ENCODE measurements at regions not wholly inside any gene's neighbourhood (a gene's known extent, or its start where the extent isn't known, plus 50 kb on each side); places are given as distances from the start of the nearest gene placed in this dataset.
A peak's percentile ranks its signal among the peaks of the same experiment; 100 is the strongest.

- DNase-seq (ENCODE audit: low spot score) (no peak), ATAC-seq (no peak)
- Histone ChIP-seq H3K36me3 (ENCODE audit: insufficient read depth) (peaks cover 3% of the 10 kb centered on the region; the same call in 1 of the 2 replicates), H2AFZ (no peak overlapping the region), H3K27ac (ENCODE audit: low read depth) (no peak overlapping the region), H3K27me3 (ENCODE audit: insufficient read depth) (no peaks in the 10 kb centered on the region), H4K20me1 (replicated peaks; ENCODE audit: insufficient read depth) (no peaks in the 10 kb centered on the region), H3K4me2 (no peak overlapping the region), H3K9me2 (ENCODE audit: insufficient read depth) (no peaks in the 10 kb centered on the region), H3K4me3 (no peak overlapping the region), H3F3A (replicated peaks; ENCODE audit: low read depth) (no peaks in the 10 kb centered on the region), H3K79me2 (replicated peaks; ENCODE audit: insufficient read depth) (no peaks in the 10 kb centered on the region), H3K4me1 (ENCODE audit: insufficient read depth) (no peaks in the 10 kb centered on the region)
- Mint-ChIP-seq H3K27me3 (ENCODE audit: insufficient read depth, low read depth, poor library complexity) (peaks cover 3% of the 10 kb centered on the region), H3K4me1 (no peaks in the 10 kb centered on the region), H3K27ac (peak overlapping the region; percentile 23; the same call in 1 of the 2 replicates), H3K36me3 (ENCODE audit: low read depth) (peaks cover 7% of the 10 kb centered on the region; the same call in 2 of the 3 replicates), H3K9me3 (peaks cover 92% of the 10 kb centered on the region), H3K4me3 (no peak overlapping the region)
- TF ChIP-seq CREB1 (CRISPR knock-in tag; IDR thresholded peaks at IDR 0.05; ENCODE audit: low read depth): no peak
- TF ChIP-seq POLR2AphosphoS5 (IDR thresholded peaks at IDR 0.05; ENCODE audit: low read depth): no peak
- TF ChIP-seq NANOG (IDR thresholded peaks at IDR 0.05; ENCODE audit: borderline replicate concordance): no peak
- no peak for TF ChIP-seq STAT1 (IDR thresholded peaks at IDR 0.05; ENCODE audit: unreplicated experiment)
- TF ChIP-seq, protein P1, sequence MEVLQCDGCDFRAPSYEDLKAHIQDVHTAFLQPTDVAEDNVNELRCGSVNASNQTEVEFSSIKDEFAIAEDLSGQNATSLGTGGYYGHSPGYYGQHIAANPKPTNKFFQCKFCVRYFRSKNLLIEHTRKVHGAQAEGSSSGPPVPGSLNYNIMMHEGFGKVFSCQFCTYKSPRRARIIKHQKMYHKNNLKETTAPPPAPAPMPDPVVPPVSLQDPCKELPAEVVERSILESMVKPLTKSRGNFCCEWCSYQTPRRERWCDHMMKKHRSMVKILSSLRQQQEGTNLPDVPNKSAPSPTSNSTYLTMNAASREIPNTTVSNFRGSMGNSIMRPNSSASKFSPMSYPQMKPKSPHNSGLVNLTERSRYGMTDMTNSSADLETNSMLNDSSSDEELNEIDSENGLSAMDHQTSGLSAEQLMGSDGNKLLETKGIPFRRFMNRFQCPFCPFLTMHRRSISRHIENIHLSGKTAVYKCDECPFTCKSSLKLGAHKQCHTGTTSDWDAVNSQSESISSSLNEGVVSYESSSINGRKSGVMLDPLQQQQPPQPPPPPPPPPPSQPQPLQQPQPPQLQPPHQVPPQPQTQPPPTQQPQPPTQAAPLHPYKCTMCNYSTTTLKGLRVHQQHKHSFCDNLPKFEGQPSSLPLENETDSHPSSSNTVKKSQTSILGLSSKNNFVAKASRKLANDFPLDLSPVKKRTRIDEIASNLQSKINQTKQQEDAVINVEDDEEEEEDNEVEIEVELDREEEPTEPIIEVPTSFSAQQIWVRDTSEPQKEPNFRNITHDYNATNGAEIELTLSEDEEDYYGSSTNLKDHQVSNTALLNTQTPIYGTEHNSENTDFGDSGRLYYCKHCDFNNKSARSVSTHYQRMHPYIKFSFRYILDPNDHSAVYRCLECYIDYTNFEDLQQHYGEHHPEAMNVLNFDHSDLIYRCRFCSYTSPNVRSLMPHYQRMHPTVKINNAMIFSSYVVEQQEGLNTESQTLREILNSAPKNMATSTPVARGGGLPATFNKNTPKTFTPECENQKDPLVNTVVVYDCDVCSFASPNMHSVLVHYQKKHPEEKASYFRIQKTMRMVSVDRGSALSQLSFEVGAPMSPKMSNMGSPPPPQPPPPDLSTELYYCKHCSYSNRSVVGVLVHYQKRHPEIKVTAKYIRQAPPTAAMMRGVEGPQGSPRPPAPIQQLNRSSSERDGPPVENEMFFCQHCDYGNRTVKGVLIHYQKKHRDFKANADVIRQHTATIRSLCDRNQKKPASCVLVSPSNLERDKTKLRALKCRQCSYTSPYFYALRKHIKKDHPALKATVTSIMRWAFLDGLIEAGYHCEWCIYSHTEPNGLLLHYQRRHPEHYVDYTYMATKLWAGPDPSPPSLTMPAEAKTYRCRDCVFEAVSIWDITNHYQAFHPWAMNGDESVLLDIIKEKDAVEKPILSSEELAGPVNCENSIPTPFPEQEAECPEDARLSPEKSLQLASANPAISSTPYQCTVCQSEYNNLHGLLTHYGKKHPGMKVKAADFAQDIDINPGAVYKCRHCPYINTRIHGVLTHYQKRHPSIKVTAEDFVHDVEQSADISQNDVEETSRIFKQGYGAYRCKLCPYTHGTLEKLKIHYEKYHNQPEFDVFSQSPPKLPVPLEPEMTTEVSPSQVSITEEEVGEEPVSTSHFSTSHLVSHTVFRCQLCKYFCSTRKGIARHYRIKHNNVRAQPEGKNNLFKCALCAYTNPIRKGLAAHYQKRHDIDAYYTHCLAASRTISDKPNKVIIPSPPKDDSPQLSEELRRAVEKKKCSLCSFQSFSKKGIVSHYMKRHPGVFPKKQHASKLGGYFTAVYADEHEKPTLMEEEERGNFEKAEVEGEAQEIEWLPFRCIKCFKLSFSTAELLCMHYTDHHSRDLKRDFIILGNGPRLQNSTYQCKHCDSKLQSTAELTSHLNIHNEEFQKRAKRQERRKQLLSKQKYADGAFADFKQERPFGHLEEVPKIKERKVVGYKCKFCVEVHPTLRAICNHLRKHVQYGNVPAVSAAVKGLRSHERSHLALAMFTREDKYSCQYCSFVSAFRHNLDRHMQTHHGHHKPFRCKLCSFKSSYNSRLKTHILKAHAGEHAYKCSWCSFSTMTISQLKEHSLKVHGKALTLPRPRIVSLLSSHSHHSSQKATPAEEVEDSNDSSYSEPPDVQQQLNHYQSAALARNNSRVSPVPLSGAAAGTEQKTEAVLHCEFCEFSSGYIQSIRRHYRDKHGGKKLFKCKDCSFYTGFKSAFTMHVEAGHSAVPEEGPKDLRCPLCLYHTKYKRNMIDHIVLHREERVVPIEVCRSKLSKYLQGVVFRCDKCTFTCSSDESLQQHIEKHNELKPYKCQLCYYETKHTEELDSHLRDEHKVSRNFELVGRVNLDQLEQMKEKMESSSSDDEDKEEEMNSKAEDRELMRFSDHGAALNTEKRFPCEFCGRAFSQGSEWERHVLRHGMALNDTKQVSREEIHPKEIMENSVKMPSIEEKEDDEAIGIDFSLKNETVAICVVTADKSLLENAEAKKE (CRISPR knock-in tag; IDR thresholded peaks at IDR 0.05): no peak
- TF ChIP-seq ZNF114 (CRISPR knock-in tag; IDR thresholded peaks at IDR 0.05): no peak
- no peak for TF ChIP-seq JUNB (IDR thresholded peaks at IDR 0.05; ENCODE audit: unreplicated experiment)
- TF ChIP-seq ZNF331 (CRISPR knock-in tag; IDR thresholded peaks at IDR 0.05; ENCODE audit: low read depth): no peak
- TF ChIP-seq, protein P2, sequence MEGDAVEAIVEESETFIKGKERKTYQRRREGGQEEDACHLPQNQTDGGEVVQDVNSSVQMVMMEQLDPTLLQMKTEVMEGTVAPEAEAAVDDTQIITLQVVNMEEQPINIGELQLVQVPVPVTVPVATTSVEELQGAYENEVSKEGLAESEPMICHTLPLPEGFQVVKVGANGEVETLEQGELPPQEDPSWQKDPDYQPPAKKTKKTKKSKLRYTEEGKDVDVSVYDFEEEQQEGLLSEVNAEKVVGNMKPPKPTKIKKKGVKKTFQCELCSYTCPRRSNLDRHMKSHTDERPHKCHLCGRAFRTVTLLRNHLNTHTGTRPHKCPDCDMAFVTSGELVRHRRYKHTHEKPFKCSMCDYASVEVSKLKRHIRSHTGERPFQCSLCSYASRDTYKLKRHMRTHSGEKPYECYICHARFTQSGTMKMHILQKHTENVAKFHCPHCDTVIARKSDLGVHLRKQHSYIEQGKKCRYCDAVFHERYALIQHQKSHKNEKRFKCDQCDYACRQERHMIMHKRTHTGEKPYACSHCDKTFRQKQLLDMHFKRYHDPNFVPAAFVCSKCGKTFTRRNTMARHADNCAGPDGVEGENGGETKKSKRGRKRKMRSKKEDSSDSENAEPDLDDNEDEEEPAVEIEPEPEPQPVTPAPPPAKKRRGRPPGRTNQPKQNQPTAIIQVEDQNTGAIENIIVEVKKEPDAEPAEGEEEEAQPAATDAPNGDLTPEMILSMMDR (conservative IDR thresholded peaks at IDR 0.05; ENCODE audit: low read depth in 2 of 2): no peak
- TF ChIP-seq, protein P3, sequence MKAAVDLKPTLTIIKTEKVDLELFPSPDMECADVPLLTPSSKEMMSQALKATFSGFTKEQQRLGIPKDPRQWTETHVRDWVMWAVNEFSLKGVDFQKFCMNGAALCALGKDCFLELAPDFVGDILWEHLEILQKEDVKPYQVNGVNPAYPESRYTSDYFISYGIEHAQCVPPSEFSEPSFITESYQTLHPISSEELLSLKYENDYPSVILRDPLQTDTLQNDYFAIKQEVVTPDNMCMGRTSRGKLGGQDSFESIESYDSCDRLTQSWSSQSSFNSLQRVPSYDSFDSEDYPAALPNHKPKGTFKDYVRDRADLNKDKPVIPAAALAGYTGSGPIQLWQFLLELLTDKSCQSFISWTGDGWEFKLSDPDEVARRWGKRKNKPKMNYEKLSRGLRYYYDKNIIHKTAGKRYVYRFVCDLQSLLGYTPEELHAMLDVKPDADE (IDR thresholded peaks at IDR 0.05): no peak
- no peak for TF ChIP-seq EZH2phosphoT487 (IDR thresholded peaks at IDR 0.05; ENCODE audit: unreplicated experiment)
- TF ChIP-seq EZH2 (IDR thresholded peaks at IDR 0.05; ENCODE audit: low read depth, unreplicated experiment): no peak
- no peak for TF ChIP-seq REST (IDR thresholded peaks at IDR 0.05; ENCODE audit: unreplicated experiment)
These were observed 638.3 kb upstream of the TPK1 start for GRCh38 chr7:145474009-145474686.

Data from GM23338 (cell line).